Thyroid gland (tissue), 4 donors: ENCODE measurements at regions not wholly inside any gene's neighbourhood (a gene's known extent, or its start where the extent isn't known, plus 50 kb on each side); places are given as distances from the start of the nearest gene placed in this dataset.

Source experiments
- DNase-seq, 2 donors: peaks; one replicate each; pipeline ENCODE4 v3.0.0-alpha.2; 2019
- H3K27ac ChIP-seq, 3 donors: fragments of 200-600 bp; sonication (generic); 1 replicate in 2 of 3; 2 replicates in 1 of 3; pipeline ENCODE4 v1.5.1; 2016 to 2019; ENCODE audit warnings: mild to moderate bottlenecking in 1 of 3, moderate library complexity in 1 of 3
- H3K27me3 ChIP-seq: fragments of 200-600 bp; sonication (generic); one replicate; pipeline ENCODE4 v1.5.1; 2019
- H3K36me3 ChIP-seq, 2 donors: fragments of 200-600 bp; sonication (generic); one replicate each; pipeline ENCODE4 v1.5.1; 2016 to 2019
- H3K4me1 ChIP-seq, 2 donors: fragments of 200-600 bp; sonication (generic); one replicate each; pipeline ENCODE4 v1.5.1; 2017 to 2019
- H3K4me3 ChIP-seq, 3 donors: fragments of 200-600 bp; sonication (generic); replicated peaks in 1 of 3; 1 replicate in 2 of 3; 2 replicates in 1 of 3; pipeline ENCODE4 v1.5.1; 2016; ENCODE audit warnings: mild to moderate bottlenecking in 1 of 3
- H3K9me3 ChIP-seq: fragments of 200-600 bp; sonication (generic); one replicate; pipeline ENCODE4 v1.5.1; 2017
- POLR2A ChIP-seq, 2 donors: fragments of 450-650 bp; IDR thresholded peaks; one replicate each; pipeline ENCODE4 v1.6.1; 2017; ENCODE audit warnings: antibody characterized with exemption in 2 of 2, mild to moderate bottlenecking in 2 of 2, moderate library complexity in 1 of 2
- WGBS, 2 donors: methylation state at CpG; one replicate each; pipeline ENCODE4 v1.1.5; 2017; 5-methylcytosine and 5-hydroxymethylcytosine counted together
- intact Hi-C: fragments of 100-400 bp; cut with DNase I; formaldehyde crosslinking; loops from one replicate; pipeline ENCODE4 v1.15.1; 2023
- TF ChIP-seq, protein P1 (sequence below), 6 experiments: fragments of 200-600 bp in 3 of 6; fragments of 450-650 bp in 3 of 6; sonication (generic) in 3 of 6; IDR thresholded peaks; one replicate each; pipeline ENCODE4 v1.5.1; 2016 to 2019; ENCODE audit warnings: antibody characterized with exemption in 6 of 6, mild to moderate bottlenecking in 2 of 6, inconsistent platforms in 1 of 6, moderate library complexity in 1 of 6

DNA sequence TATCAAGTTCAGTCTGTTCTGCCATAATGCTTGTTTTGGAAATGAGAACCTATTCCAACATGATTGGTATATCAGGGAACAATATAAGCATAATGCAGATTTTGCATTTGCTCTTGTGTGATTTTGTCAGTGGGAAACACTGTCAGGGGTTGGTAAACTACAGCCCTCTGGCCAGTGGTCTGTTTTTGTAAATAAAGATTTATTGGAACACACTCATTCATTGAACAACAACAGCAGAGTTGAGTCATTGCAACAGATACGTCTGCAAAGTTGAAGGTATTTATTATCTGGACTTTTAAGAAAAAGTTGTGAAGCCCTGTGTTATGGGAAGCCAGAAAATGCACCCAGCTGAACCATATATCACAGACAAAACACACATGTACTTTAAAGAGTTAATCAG, 83.1 kb downstream of the MCFD2 start:
- 75 to 89% methylated on average over 1 of the region's 1 CpG for whole genome bisulfite sequencing, 2 donors
- TF ChIP-seq POLR2A (IDR thresholded peaks at IDR 0.05): no peak
- H3K4me1 ChIP-seq: peaks cover 7 to 12% of the 10 kb centered on the region in 2 donors
- no peaks in the 10 kb centered on the region for H3K36me3 ChIP-seq
- H3K27ac ChIP-seq: no peak overlapping the region
- H3K9me3 ChIP-seq: no peaks in the 10 kb centered on the region
- H3K4me3 ChIP-seq: no peak overlapping the region
- intact Hi-C loops: no loop called here
- H3K27me3 ChIP-seq: no peaks in the 10 kb centered on the region
- DNase-seq: no peak

- Histone ChIP-seq H3K9me3 (no peaks in the 10 kb centered on the region), H3K27me3 (no peaks in the 10 kb centered on the region), H3K4me1 (peaks cover 7 to 12% of the 10 kb centered on the region in 2 donors), H3K4me3 (no peak overlapping the region), H3K36me3 (no peaks in the 10 kb centered on the region), H3K27ac (no peak overlapping the region)
- intact Hi-C loops: no loop called here
- no peak for TF ChIP-seq POLR2A (IDR thresholded peaks at IDR 0.05)
- TF ChIP-seq, protein P1, sequence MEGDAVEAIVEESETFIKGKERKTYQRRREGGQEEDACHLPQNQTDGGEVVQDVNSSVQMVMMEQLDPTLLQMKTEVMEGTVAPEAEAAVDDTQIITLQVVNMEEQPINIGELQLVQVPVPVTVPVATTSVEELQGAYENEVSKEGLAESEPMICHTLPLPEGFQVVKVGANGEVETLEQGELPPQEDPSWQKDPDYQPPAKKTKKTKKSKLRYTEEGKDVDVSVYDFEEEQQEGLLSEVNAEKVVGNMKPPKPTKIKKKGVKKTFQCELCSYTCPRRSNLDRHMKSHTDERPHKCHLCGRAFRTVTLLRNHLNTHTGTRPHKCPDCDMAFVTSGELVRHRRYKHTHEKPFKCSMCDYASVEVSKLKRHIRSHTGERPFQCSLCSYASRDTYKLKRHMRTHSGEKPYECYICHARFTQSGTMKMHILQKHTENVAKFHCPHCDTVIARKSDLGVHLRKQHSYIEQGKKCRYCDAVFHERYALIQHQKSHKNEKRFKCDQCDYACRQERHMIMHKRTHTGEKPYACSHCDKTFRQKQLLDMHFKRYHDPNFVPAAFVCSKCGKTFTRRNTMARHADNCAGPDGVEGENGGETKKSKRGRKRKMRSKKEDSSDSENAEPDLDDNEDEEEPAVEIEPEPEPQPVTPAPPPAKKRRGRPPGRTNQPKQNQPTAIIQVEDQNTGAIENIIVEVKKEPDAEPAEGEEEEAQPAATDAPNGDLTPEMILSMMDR (IDR thresholded peaks at IDR 0.05): no peak
- no peak for DNase-seq
- WGBS, 2 donors: 78 to 81% methylated on average over 4 of the region's 4 CpGs
Measured at GRCh38 chr2:46831869-46832265, 83.7 kb downstream of the MCFD2 start.

GRCh38 chr2:46831051-46831868, 84.3 kb downstream of the MCFD2 start:
- H3K4me1 ChIP-seq: peaks cover 3 to 6% of the 10 kb centered on the region in 2 donors
- H3K27ac ChIP-seq: no peak overlapping the region
- WGBS, 2 donors: 89 to 92% methylated on average over 7 of the region's 7 CpGs

GRCh38 chr2:46829231-46829995, 86.2 kb downstream of the MCFD2 start:
- no peak for DNase-seq
- Histone ChIP-seq H3K27ac (no peak overlapping the region), H3K36me3 (no peaks in the 10 kb centered on the region), H3K4me3 (no peak overlapping the region), H3K4me1 (no peaks in the 10 kb centered on the region), H3K9me3 (no peaks in the 10 kb centered on the region), H3K27me3 (no peaks in the 10 kb centered on the region)
- TF ChIP-seq POLR2A (IDR thresholded peaks at IDR 0.05): no peak
- TF ChIP-seq, protein P1 (IDR thresholded peaks at IDR 0.05): no peak
- 87 to 89% methylated on average over 8 to 11 of the region's 12 CpGs for WGBS, 2 donors
- intact Hi-C loops: no loop called here

More at GRCh38 chr2:46831051-46831868, 84.3 kb downstream of the MCFD2 start:
- TF ChIP-seq, protein P1 (IDR thresholded peaks at IDR 0.05): no peak
- intact Hi-C loops: no loop called here
- Histone ChIP-seq H3K9me3 (no peaks in the 10 kb centered on the region), H3K36me3 (no peaks in the 10 kb centered on the region), H3K4me3 (no peak overlapping the region), H3K27me3 (no peaks in the 10 kb centered on the region)
- no peak for DNase-seq

GRCh38 chr2:46828491-46829230, 86.9 kb downstream of the MCFD2 start:
- H3K27ac ChIP-seq: no peak overlapping the region
- intact Hi-C loops: no loop called here

More at GRCh38 chr2:46828491-46829230, 86.9 kb downstream of the MCFD2 start:
- Histone ChIP-seq H3K4me3 (no peak overlapping the region), H3K9me3 (no peaks in the 10 kb centered on the region), H3K4me1 (no peaks in the 10 kb centered on the region), H3K27me3 (no peaks in the 10 kb centered on the region), H3K36me3 (no peaks in the 10 kb centered on the region)
- WGBS, 2 donors: 95 to 100% methylated on average over 2 of the region's 2 CpGs
- TF ChIP-seq, protein P1 (IDR thresholded peaks at IDR 0.05): no peak
- DNase-seq: no peak
